Stimulated activated CD8-positive, alpha-beta memory T cell treated with anti-CD3 and anti-CD28 coated beads, Interleukin-15, amount 100 ng/mL, for 48 hours (primary cell): ENCODE measurements at regions not wholly inside any gene's neighbourhood (a gene's known extent, or its start where the extent isn't known, plus 50 kb on each side); places are given as distances from the start of the nearest gene placed in this dataset.
"Not testable (repeated sequence)": the region's sequence is repeated elsewhere in the genome, so short reads cannot be mapped to it uniquely, and the experiment has no call there.

Experiments
- DNase-seq, 2 donors: peaks; one replicate each; pipeline ENCODE4 v3.0.0-alpha.2; 2020; ENCODE audit warnings: low read depth in 2 of 2

DNA sequence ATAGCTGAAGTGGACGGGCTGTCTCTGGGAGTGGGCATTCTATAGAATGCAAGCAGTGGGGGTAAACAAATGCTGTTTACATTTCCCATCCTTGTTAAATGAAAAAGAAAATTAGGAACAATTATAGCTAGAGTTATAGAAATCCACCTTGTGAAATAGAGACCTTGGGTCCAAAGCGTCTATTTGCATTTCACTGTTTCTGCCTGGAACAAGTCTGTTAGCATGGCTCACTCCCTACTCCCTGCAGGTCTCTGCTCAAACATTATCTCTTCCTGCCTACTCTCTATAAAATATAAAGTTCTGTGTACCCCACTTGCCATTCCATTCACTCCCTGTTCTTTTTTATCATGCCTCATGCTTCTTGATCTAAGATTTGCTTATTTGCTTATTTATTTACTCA lies 975.7 kb upstream of the WWC1 start:
- DNase-seq, result no peak

DNA sequence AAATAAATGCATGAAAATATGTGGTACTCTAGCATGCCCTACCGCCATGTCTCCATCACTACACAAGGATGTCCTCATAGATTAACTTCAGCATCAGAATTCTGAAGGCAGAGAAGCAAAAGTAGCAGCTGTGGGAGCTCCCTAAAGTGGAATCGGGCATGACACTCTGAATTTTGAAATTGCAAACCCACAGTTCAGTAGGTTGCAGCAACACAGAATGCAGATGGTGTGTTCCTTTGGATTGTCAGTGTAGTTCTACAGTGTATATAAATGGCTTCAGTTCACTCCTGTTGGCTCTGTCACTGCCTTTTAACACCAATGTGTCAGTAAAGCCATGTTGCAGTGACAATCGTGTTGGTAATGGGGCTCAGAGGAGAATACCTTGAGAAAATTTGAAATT lies 973.6 kb upstream of the WWC1 start:
- DNase-seq, result no peak

DNA sequence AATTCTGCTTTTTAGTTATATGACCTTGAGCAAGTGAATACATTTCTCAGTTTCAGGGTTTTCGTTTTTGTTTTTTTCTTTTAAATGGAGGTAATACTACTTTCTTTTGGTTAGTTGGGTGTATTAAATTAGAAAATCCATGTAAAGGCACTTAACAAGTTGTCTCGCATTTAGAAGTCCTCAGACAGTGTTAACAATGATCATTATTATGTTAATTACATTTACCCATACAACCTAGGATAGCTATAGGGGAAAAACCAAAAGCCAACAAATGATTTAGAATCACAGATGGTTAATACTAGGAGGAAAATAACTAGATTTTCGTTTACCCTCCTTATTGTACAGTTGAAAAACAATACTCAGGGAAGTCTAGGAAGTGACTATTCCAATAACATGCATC lies 972.2 kb upstream of the WWC1 start:
- DNase-seq, result no peak

DNA sequence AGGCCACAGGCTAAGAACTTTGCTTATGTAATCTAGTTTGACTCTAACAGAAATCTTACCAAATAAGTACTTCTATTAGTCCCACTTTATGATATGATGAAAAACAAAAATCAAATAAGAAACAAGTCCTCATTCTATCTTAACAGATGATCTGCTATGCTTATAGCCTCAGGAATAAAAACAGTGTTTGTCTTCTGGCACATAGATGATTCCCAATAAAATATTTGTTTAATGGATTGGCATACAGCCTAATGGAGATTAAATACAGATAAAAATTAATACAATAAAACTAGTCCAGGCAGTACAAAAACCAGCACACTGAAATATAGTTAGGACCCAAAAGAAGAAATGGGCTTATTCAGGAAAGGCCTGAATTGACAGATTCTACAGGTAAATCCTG lies 971.4 kb upstream of the WWC1 start:
- DNase-seq, result no peak

DNA sequence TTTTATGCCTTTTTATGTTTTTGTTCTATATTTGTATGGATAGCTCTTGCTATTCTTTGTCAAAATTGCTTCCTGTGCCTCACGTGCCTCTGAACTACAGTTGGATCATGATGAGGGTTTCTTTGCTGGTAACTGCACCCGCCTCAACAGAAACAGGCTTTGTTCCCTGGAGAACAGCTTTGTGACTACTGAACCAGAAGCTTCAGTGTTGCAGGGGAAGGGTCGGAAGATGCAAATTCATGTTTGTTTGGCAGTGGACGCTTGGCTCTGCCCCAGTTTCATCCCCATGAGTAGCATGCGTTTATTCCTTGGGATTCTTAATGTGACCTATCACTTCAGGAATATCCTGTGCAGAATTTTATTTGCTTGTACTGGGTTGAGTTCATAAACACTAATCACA lies 959.1 kb upstream of the WWC1 start:
- DNase-seq, result no peak

DNA sequence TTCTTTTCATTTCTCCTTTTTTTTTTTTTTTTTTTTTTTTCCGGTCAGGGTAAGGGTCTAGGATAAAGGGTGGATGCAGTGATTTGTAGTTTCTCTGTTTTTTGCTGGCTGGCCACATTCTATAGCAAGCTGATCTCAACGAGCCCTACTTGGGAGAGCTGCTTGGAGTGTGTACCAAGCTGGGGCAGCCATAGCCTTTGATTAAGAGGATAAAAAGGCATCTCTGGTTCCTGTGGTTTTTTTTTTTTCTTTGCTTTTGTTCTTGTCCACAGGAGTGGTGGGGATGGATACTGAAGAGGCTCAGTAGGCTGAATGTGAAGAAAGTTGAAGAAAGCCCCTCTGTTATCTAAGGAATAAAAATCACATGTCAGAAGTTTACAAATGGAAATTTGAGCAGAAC lies 955.3 kb upstream of the WWC1 start:
- DNase-seq, result no peak

DNA sequence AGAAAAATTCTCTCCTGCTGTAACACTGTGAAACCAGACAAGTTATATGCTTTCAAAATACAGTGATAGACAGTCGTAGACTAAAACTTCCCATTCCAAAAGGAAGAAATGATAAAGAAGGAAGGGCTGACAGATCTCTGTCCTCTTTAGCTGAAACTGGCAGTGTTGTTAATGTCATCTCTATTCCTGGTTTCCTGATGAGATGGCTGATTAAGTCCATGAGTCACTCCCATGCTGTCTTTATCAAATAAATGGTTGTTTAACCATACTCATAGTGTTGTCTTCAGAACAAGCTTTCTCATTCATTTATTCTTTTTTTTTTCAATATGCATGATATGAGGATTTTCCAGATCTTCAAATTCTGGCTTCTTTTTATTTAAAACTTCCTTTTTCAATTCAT lies 952.2 kb upstream of the WWC1 start:
- DNase-seq, result no peak

DNA sequence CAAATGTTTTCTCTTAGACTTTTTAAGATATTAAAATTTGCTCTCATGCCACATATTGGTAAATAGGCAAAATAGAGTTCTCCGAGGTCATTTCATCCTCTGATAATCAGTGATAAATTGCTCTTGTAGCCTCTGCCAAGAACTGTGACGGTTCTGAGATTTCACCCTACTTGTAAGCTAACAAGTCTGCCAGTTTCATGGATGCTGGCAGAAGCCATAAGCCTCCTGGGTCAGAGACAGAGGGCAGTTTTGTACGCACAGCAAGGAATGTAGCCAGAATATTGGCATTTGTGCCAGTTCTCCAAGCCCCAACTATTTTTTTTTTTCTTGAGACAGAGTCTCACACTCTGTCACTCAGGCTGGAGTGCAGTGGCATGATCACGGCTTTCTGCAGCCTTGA lies 945.0 kb upstream of the WWC1 start:
- DNase-seq, result no peak

DNA sequence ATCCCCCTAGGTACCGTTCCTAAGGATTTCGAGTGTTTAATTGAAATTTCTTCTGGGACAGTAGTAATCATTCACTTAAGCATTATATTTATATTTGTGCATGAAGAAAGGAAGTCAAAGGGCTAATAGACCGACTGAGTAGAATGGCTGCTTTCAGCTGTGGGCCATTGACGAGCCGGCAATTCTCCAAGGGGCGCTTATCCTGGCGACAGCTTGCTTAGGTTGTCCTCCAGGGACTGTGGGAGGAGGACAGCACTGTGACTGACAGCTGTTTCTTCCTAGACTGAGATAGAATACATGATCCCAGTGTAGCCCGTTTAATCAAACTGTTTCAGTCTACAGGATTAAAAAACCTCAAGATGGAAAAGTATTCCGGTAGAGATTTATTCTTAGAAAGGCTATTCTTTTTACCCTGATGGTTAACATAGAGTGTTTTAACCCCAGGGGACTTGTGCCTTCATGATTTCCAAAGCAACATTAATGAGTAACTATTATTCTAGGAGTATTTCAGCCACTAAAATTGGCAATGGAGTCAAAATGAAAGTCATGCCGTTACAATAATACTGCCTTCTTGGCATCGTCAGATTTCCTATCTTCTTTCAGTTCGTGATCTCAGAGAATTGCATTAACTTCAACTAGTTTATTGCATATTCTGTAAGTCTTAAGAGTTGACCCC lies 943.1 kb upstream of the WWC1 start:
- DNase-seq, result no peak

DNA sequence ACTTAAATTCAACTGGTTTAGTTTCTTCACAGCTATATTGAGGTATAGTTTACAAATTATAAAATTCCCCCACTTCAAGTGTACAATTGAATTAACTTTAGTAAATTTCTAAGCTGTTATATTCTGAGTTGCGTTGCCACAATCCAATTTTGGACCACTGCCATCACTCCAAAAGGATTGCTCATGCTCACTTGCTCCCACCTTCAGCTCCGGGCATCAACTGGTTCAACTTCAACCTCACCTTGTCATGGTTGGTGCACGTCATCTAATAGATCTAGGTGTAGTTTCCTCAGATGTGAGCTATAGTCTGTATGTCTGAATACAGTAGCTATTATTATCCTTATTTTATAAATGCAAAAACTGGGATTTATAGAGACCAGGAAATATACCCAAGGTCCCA lies 942.5 kb upstream of the WWC1 start:
- DNase-seq, result no peak

DNA sequence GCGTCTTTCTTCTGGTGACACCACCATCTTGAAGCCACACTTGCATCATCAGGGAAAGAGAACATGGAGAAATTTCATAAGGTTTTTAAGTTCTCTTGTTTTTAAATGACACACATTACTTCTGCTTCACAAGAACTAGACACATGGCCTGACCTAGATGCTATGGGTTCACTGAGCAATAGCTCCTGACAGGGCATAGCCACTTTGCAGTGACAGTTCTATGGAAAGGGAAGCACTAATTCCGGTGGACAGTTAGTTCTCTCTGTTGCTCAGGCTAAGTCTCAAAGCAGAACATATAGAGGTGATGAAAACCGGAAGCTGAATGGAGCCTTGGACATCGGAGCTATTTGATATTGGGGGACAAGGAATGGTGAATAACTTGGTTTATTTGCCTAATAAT lies 940.1 kb upstream of the WWC1 start:
- DNase-seq, result no peak

DNA sequence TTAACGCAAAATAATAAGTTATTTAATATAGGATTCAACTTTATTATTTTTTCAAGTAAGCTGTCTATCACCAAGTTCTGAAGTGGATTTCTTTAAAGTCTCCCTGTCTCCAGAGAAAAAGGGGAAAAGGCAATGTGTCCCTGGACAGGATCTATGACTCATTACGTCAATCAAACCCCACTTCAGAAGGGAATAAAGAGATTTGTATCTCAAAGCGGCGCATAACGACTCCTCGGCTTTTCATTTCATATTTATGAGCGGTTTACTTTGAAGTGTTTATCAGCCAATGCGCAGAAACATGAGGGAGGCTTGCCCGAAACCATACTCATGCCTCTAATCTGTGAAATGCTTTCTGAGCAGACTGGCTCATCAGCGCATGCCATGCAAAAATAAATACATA lies 938.6 kb upstream of the WWC1 start:
- no peak for DNase-seq

DNA sequence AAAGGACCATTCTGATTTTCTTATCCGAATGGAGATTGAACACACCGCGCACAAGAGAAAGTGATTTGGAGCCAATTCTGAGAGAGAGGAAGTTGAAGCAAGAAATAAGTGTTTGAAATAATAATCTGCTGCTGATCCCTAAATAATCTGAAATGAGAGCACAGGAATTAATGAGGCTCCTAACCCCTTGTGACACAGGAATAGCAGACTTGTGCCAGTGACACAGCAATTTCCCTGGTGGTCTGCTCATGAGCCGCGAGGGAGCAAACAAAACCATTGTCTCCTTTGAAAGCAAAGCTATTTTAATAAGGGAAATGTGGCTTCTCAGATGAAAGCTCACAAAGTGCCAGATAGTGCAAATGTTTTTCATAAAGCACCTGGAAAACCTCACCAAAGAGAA lies 936.1 kb upstream of the WWC1 start:
- no peak for DNase-seq

DNA sequence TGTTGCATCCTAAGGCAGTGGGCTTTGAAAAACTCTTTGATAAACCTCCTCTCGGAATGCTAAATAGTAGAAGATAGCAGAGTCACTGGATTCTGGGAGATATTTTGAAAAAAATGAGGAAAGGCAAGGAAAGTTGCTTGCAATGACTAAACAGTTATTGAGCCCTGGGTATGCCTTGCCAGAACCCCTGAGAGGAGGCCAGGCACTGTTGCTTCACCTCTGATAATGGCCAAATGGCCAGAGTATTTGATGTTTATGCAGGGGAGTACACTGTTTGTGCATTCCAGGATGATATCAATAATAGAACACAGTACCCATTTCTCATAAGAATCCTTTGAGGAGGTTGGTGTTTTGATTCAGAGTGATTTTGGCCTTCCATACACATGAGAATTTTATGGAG lies 935.1 kb upstream of the WWC1 start:
- no peak for DNase-seq

DNA sequence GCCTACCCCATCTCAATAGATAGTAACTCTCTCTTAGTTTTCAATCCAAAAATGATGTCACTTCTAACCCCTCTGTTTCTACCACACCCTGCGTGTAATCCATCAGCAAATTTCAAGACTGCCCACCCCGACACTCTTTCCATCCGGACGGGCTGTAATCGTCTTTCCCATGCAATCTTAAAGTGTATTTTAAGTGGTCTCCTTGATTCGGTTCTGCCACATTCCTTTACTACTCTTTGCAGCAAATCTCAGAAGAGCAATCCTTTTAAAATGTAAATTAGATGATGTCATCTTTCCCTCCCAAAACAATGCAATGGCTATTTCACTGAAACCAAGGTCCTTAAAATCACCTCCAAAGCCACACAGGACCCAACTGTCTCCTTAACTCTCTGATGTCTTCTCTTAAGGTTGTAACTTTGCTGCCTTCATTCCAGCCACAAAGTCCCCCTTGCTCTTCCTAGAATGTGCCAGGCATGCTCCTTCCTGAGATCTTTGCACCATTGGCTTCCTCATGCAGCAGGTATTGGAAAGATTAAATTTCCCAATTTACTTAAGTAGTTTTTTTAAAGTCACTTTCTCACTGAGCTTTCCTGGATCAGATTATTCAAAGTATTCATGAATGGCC lies 932.5 kb upstream of the WWC1 start:
- DNase-seq, result no peak

DNA sequence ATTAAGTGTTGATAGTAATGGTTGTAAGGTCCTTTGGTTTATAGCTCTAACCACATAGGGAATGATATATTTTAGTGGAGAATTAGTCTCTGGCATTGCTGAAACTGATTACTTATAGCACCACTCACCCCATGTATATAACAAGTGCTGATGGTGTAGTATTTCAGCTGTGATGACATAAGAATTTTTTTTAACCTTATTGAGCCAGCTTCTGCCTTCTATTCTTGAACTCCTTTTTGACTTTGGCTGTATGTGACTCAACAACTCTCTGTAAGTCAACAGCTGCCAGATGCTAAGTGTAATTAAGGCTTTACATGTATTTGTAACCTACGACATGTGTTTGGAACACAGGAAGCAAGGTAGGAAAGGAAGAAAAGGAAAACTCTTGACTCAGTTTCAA lies 929.6 kb upstream of the WWC1 start:
- DNase-seq, result no peak

DNA sequence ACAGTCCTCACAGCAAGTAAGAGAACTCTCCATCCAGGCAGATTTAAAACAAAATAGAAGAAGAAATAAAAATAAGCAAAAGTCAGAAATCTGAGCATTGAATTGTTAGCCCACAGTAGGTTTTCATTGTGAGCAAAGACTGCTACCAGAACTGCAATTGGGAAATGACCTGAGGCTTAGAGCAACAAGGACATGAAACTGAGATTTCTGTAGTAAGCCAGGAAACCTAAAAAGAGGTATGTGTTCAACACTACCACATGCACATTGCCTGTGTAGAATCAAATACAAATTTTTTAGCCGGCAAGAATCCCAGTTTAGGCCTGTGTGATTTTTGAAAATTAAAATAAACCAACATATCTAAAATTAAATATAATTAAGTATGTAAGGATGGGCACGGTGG lies 928.4 kb upstream of the WWC1 start:
- no peak for DNase-seq

DNA sequence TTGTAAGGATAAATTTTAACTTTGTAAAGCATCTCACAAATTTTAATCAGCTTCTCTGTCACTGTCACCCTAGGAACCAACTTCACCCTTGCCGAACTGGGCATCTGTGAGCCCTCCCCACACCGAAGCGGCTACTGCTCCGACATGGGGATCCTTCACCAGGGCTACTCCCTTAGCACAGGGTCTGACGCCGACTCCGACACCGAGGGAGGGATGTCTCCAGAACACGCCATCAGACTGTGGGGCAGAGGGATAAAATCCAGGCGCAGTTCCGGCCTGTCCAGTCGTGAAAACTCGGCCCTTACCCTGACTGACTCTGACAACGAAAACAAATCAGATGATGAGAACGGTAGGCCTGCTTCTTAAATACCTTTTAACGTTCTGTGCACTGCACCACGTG lies 916.3 kb upstream of the WWC1 start:
- DNase-seq, result no peak

DNA sequence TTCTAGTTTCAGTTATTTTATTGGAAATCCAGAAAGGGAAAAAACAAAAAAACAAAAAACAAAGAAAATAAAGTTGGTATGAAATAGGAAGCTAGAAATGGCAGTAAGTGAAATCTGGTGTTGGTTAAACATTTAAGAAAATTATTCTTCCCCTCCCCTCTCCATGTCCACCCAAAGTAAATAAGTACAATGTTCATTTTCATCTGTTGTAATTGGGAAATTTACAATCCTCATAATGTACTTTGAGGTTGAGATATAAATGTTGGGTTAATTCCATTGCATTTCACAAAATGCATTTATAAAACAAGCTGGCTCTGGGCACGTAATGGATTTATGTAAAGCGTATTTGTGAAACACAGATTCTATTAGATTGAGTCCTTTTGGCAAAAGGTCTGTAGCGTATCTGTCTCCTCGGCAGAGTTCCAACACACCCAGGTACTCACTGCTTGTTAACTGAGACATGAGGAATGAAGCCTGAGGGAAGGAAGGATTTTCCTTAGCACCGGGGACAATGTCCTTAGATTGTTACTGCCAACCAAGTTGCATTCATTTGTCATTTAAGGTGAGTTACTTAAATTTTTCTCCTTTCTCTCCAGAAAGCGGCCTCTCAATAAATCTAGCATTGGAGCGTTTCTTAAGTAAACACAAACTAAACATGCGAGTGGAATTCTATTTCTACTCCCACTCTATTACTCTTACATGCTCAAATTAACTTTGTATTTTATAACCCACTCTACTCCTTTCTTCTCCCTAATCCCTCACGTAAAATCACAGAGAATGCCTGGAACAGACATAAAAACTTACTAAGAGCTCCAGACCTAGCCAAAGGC lies 912.3 kb upstream of the WWC1 start:
- DNase-seq, result no peak

DNA sequence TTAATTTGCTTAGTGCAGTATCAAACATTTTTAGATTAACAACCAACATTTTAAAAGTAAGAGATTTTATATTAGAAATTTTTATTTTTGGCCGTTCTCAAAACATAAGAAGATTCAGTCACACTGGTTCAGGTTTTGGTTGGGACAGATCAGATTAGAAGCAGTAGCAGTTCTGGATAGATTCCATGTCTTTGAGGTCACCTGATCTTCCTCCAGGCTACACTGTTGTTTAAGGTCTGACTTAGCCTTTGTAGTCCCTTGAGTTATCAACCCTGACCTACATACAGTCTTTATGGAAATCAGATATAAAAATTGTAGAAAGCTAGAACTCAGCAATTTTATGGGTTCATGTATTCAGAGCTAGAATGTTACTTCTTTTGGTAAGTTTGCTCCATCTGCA lies 910.0 kb upstream of the WWC1 start:
- no peak for DNase-seq

DNA sequence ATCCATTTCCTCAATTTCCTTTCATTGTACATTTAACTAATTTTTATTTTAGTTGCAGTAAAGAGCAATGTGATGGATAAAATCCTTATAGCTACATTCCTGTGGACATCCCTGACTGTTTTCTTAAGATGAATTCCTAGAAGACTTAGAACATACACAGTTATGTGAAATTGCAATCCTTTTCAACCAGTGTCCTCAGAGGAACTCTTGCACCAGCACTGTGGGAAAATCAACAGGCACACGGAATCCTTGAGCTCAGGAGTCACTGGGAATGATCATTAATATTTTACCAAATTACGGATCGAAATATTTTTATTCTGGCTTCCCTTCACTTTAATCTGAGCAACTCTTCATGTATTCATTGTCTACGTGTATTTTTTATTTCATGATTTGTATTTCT lies 901.9 kb upstream of the WWC1 start:
- DNase-seq, result no peak

DNA sequence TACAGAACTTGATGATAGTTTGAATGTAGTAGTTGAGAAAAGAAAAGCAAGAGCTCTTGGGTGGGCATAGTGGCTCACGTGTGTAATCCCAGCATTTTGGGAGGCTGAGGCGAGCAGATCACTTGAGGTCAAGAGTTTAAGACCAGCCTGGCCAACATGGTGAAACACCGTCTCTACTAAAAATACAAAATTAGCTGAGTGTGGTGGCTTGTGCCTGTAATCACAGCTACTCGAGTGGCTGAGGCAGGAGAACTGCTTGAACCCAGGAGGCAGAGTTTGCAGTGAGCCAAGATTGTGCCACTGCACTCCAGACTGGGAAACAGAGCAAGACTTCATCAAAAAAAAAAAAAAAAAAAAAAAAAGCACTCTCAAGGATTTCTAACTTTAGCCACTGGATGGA lies 900.2 kb upstream of the WWC1 start:
- DNase-seq, result not testable (repeated sequence)

DNA sequence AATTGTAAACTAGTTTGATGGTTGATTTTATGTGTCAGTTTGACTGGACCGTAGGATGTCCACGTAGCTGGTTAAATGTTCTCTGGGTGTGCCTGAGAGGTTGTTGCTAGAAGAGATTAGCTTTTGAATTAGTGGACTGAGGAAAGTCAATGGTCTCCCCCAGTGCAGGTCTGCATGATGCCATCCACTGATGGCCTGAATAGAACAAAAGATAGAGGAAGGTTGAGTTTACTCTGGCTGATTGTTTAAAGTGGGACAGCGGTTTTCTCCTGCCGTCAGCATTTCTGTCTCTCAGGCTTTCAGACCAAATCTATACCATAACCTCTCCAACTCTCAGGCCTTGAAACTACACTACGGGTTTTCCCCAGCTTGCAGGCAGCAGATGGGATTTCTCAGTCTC lies 899.2 kb upstream of the WWC1 start:
- no peak for DNase-seq
